MM.1S (cell line): ENCODE measurements at regions not wholly inside any gene's neighbourhood (a gene's known extent, or its start where the extent isn't known, plus 50 kb on each side); places are given as distances from the start of the nearest gene placed in this dataset.

ENCODE experiments used
- DNase-seq: peaks from one replicate; pipeline ENCODE4 v3.0.0-alpha.2; 2015
- H2AFZ ChIP-seq: fragments of 300-600 bp; sonication (generic); 2 replicates; pipeline ENCODE4 v1.6.0; 2016; ENCODE audit warnings: antibody characterized with exemption, low read length
- H3F3A ChIP-seq: fragments of 300-600 bp; sonication (generic); 2 replicates; pipeline ENCODE4 v1.6.1; 2016; ENCODE audit warnings: mild to moderate bottlenecking, antibody characterized with exemption, low read length, moderate library complexity, mixed read lengths; ENCODE audit not compliant: insufficient read depth
- H3K27ac ChIP-seq: fragments of 300-600 bp; sonication (generic); 2 replicates; pipeline ENCODE4 v1.5.1; 2016; ENCODE audit warnings: mild to moderate bottlenecking, low read length
- H3K27me3 ChIP-seq: fragments of 300-600 bp; sonication (generic); replicated peaks from 2 replicates; pipeline ENCODE4 v1.6.0; 2016; ENCODE audit warnings: low read length; ENCODE audit not compliant: insufficient read depth
- H3K36me3 ChIP-seq: fragments of 300-600 bp; sonication (generic); replicated peaks from 2 replicates; pipeline ENCODE4 v1.6.1; 2016; ENCODE audit warnings: mild to moderate bottlenecking, low read length, mixed read lengths; ENCODE audit not compliant: insufficient read depth
- H3K4me1 ChIP-seq: fragments of 300-600 bp; sonication (generic); 2 replicates; pipeline ENCODE4 v1.6.1; 2016; ENCODE audit warnings: low read length, mixed read lengths
- H3K4me2 ChIP-seq: fragments of 300-600 bp; sonication (generic); 2 replicates; pipeline ENCODE4 v1.6.0; 2016; ENCODE audit warnings: low read depth, low read length
- H3K4me3 ChIP-seq: fragments of 300-600 bp; sonication (generic); 2 replicates; pipeline ENCODE4 v1.5.1; 2016; ENCODE audit warnings: low read length, mixed read lengths
- H3K79me2 ChIP-seq: fragments of 300-600 bp; sonication (generic); 2 replicates; pipeline ENCODE4 v1.6.1; 2016; ENCODE audit warnings: mixed run types, low read length, mixed read lengths
- H3K9ac ChIP-seq: fragments of 300-600 bp; sonication (generic); 2 replicates; pipeline ENCODE4 v1.6.1; 2016; ENCODE audit warnings: low read length, mixed read lengths
- H3K9me2 ChIP-seq: fragments of 300-600 bp; sonication (generic); replicated peaks from 2 replicates; pipeline ENCODE4 v1.6.1; 2016; ENCODE audit warnings: mild to moderate bottlenecking, low read length, mixed read lengths; ENCODE audit not compliant: insufficient read depth
- H3K9me3 ChIP-seq: fragments of 300-600 bp; sonication (generic); replicated peaks from 2 replicates; pipeline ENCODE4 v1.6.1; 2016; ENCODE audit warnings: mild to moderate bottlenecking, low read length, mixed read lengths; ENCODE audit not compliant: insufficient read depth
- H4K20me1 ChIP-seq: fragments of 300-600 bp; sonication (generic); 2 replicates; pipeline ENCODE4 v1.6.1; 2016; ENCODE audit warnings: mild to moderate bottlenecking, low read length, moderate library complexity, mixed read lengths; ENCODE audit not compliant: insufficient read depth
- CTCF ChIP-seq: fragments of 300-600 bp; sonication (generic); IDR thresholded peaks from 2 replicates; pipeline ENCODE4 v1.5.1; 2016; ENCODE audit warnings: antibody characterized with exemption, low read length, mixed read lengths
- EZH2 ChIP-seq: fragments of 300-600 bp; sonication (generic); optimal IDR thresholded peaks from 2 replicates; pipeline ENCODE3; 2017; ENCODE audit warnings: low read depth, mild to moderate bottlenecking, antibody characterized with exemption, low read length, mixed read lengths
- EZH2phosphoT487 ChIP-seq: fragments of 300-600 bp; sonication (generic); IDR thresholded peaks from 2 replicates; pipeline ENCODE4 v1.6.1; 2018; ENCODE audit warnings: antibody characterized with exemption, low read length

GRCh38 chr1:201598396-201598795, 59.5 kb downstream of the NAV1 start:
- DNase-seq: no peak
- no peaks in the 10 kb centered on the region for H3K36me3 ChIP-seq
- H3K79me2 ChIP-seq: no peaks in the 10 kb centered on the region
- H3F3A ChIP-seq: no peaks in the 10 kb centered on the region
- H3K4me1 ChIP-seq: no peaks in the 10 kb centered on the region
- H2AFZ ChIP-seq: no peak overlapping the region
- H3K4me3 ChIP-seq: no peak overlapping the region
- no peaks in the 10 kb centered on the region for H4K20me1 ChIP-seq
- no peak overlapping the region for H3K4me2 ChIP-seq
- no peak overlapping the region for H3K9ac ChIP-seq
- TF ChIP-seq EZH2: no peak
- no peak for TF ChIP-seq CTCF
- TF ChIP-seq EZH2phosphoT487: no peak
- H3K9me2 ChIP-seq: no peaks in the 10 kb centered on the region
- H3K9me3 ChIP-seq: no peaks in the 10 kb centered on the region
- no peak overlapping the region for H3K27ac ChIP-seq
- H3K27me3 ChIP-seq: peaks cover 23% of the 10 kb centered on the region; the same call in 1 of the 2 replicates

DNA sequence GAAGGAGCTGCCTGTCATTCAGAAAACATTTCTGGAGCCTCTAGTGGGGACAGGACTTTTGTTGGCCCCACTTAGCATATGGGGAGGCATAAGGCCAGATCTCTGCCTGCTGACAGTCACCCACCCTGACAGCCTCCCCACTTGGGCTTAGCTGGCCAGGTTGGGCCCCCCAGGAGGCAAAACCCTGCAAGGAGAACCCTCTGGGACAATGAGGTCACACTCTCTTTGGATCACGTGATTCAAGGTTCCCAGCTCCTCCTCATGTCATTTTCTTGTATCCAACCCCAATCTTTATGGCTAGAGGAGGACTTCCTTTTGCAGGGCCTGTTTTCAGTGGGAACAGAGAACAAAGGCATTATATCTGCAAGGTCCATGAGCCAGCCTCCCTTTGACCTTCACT, 60.0 kb downstream of the NAV1 start:
- Histone ChIP-seq H4K20me1 (no peaks in the 10 kb centered on the region), H3K9me3 (no peaks in the 10 kb centered on the region), H3K9me2 (no peaks in the 10 kb centered on the region), H3K27ac (no peak overlapping the region), H3K27me3 (peaks cover 23% of the 10 kb centered on the region; the same call in 1 of the 2 replicates), H3K9ac (no peak overlapping the region), H3K36me3 (no peaks in the 10 kb centered on the region), H3K4me2 (no peak overlapping the region), H3F3A (no peaks in the 10 kb centered on the region), H3K79me2 (no peaks in the 10 kb centered on the region), H3K4me1 (no peaks in the 10 kb centered on the region), H2AFZ (no peak overlapping the region), H3K4me3 (no peak overlapping the region)
- TF ChIP-seq CTCF (no peak), EZH2 (no peak), EZH2phosphoT487 (no peak)
- no peak for DNase-seq

- Histone ChIP-seq H3K27ac (no peak overlapping the region), H3K4me3 (no peak overlapping the region), H3F3A (no peaks in the 10 kb centered on the region), H3K4me2 (no peak overlapping the region), H4K20me1 (no peaks in the 10 kb centered on the region), H2AFZ (no peak overlapping the region), H3K9me2 (no peaks in the 10 kb centered on the region), H3K36me3 (no peaks in the 10 kb centered on the region), H3K27me3 (peaks cover 23% of the 10 kb centered on the region; the same call in 1 of the 2 replicates), H3K4me1 (no peaks in the 10 kb centered on the region), H3K79me2 (no peaks in the 10 kb centered on the region), H3K9ac (no peak overlapping the region), H3K9me3 (no peaks in the 10 kb centered on the region)
- DNase-seq: no peak
- no peak for TF ChIP-seq EZH2
- no peak for TF ChIP-seq CTCF
Observed at GRCh38 chr1:201599548-201599947, 60.6 kb downstream of the NAV1 start.
